SJSA1 (cell line): ENCODE measurements at regions not wholly inside any gene's neighbourhood (a gene's known extent, or its start where the extent isn't known, plus 50 kb on each side); places are given as distances from the start of the nearest gene placed in this dataset.
"Not testable (repeated sequence)": the region's sequence is repeated elsewhere in the genome, so short reads cannot be mapped to it uniquely, and the experiment has no call there.

ENCODE experiments used
- DNase-seq, 2 experiments: peaks; one replicate each; pipeline ENCODE4 v3.0.0-alpha.2; 2015 to 2020; ENCODE audit warnings: low spot score in 2 of 2, low read depth in 1 of 2
- H3K27ac ChIP-seq: fragments of 250-450 bp; sonication (Bioruptor Pico); 2 replicates; pipeline ENCODE4 v1.5.1; 2020; ENCODE audit warnings: mild to moderate bottlenecking, moderate library complexity
- H3K27me3 ChIP-seq: fragments of 250-450 bp; sonication (Bioruptor Pico); replicated peaks from 2 replicates; pipeline ENCODE4 v1.5.1; 2020; ENCODE audit warnings: mild to moderate bottlenecking, moderate library complexity
- H3K36me3 ChIP-seq: fragments of 250-450 bp; sonication (Bioruptor Pico); 2 replicates; pipeline ENCODE4 v1.5.1; 2020; ENCODE audit warnings: mild to moderate bottlenecking
- H3K4me1 ChIP-seq: fragments of 250-450 bp; sonication (Bioruptor Pico); replicated peaks from 2 replicates; pipeline ENCODE4 v1.6.1; 2021; ENCODE audit warnings: mild to moderate bottlenecking
- H3K4me3 ChIP-seq: fragments of 250-450 bp; sonication (Bioruptor Pico); 2 replicates; pipeline ENCODE4 v1.5.1; 2020; ENCODE audit warnings: mild to moderate bottlenecking
- H3K9me3 ChIP-seq: fragments of 250-450 bp; sonication (Bioruptor Pico); replicated peaks from 2 replicates; pipeline ENCODE4 v1.5.1; 2020; ENCODE audit warnings: mild to moderate bottlenecking

GRCh38 chr5:1642621-1643061 lies 118.9 kb upstream of the LPCAT1 start:
- H3K4me1 ChIP-seq = peaks cover 4% of the 10 kb centered on the region; the same call in 1 of the 2 replicates
- no peaks in the 10 kb centered on the region for H3K36me3 ChIP-seq
- H3K27me3 ChIP-seq = peaks cover 52% of the 10 kb centered on the region
- H3K9me3 ChIP-seq = peaks cover 6% of the 10 kb centered on the region; the same call in 1 of the 2 replicates
- no peak overlapping the region for H3K27ac ChIP-seq
- DNase-seq = no peak
- no peak overlapping the region for H3K4me3 ChIP-seq

GRCh38 chr5:1642221-1642620 lies 118.5 kb upstream of the LPCAT1 start:
- Histone ChIP-seq H3K27me3 (peaks cover 54% of the 10 kb centered on the region), H3K9me3 (peaks cover 6% of the 10 kb centered on the region; the same call in 1 of the 2 replicates), H3K36me3 (no peaks in the 10 kb centered on the region), H3K4me3 (no peak overlapping the region), H3K4me1 (peaks cover 4% of the 10 kb centered on the region; the same call in 1 of the 2 replicates), H3K27ac (no peak overlapping the region)
- DNase-seq = no peak

- Histone ChIP-seq H3K36me3 (no peaks in the 10 kb centered on the region), H3K4me3 (no peak overlapping the region), H3K9me3 (peaks cover 6% of the 10 kb centered on the region; the same call in 1 of the 2 replicates), H3K27me3 (peaks cover 54% of the 10 kb centered on the region), H3K27ac (no peak overlapping the region), H3K4me1 (peaks cover 4% of the 10 kb centered on the region; the same call in 1 of the 2 replicates)
- peak; percentile 57 to 81 for DNase-seq
Measured at GRCh38 chr5:1641560-1642166, 117.9 kb upstream of the LPCAT1 start.

- no peak overlapping the region for H3K27ac ChIP-seq
- H3K4me1 ChIP-seq = peaks cover 7% of the 10 kb centered on the region
- no peak for DNase-seq
- peaks cover 54% of the 10 kb centered on the region for H3K27me3 ChIP-seq
- H3K36me3 ChIP-seq = no peaks in the 10 kb centered on the region
- H3K9me3 ChIP-seq = peaks cover 6% of the 10 kb centered on the region; the same call in 1 of the 2 replicates
- no peak overlapping the region for H3K4me3 ChIP-seq
Measured at GRCh38 chr5:1641041-1641440, 117.3 kb upstream of the LPCAT1 start.

- H3K27ac ChIP-seq = no peak overlapping the region
- no peaks in the 10 kb centered on the region for H3K36me3 ChIP-seq
- peaks cover 11% of the 10 kb centered on the region for H3K4me1 ChIP-seq
- H3K27me3 ChIP-seq = peaks cover 52% of the 10 kb centered on the region
- no peak overlapping the region for H3K4me3 ChIP-seq
- peak in 1 of 2 experiments; percentile 38 for DNase-seq
- H3K9me3 ChIP-seq = peaks cover 5% of the 10 kb centered on the region; the same call in 1 of the 2 replicates
Measured at GRCh38 chr5:1640421-1640881, 116.7 kb upstream of the LPCAT1 start.

- H3K9me3 ChIP-seq = no peaks in the 10 kb centered on the region
- peak in 1 of 2 experiments; percentile 30 for DNase-seq
- no peaks in the 10 kb centered on the region for H3K36me3 ChIP-seq
- peaks cover 46% of the 10 kb centered on the region for H3K27me3 ChIP-seq
- H3K4me3 ChIP-seq = no peak overlapping the region
- H3K4me1 ChIP-seq = peaks cover 14% of the 10 kb centered on the region
- H3K27ac ChIP-seq = no peak overlapping the region
Measured at GRCh38 chr5:1639757-1640156, 116.0 kb upstream of the LPCAT1 start.

GRCh38 chr5:1638658-1639400 lies 115.1 kb upstream of the LPCAT1 start:
- Histone ChIP-seq H3K9me3 (0 out of 2 replicates have a peak, but pooled peaks cover 3% of the 10 kb centered on the region), H3K27me3 (peaks cover 45% of the 10 kb centered on the region)

GRCh38 chr5:1637639-1638481 lies 114.1 kb upstream of the LPCAT1 start:
- Histone ChIP-seq H3K27ac (no peak overlapping the region), H3K4me3 (no peak overlapping the region), H3K9me3 (0 out of 2 replicates have a peak, but pooled peaks cover 4% of the 10 kb centered on the region), H3K4me1 (peaks cover 18% of the 10 kb centered on the region), H3K27me3 (peaks cover 38% of the 10 kb centered on the region), H3K36me3 (no peaks in the 10 kb centered on the region)
- no peak for DNase-seq

More at GRCh38 chr5:1638658-1639400, 115.1 kb upstream of the LPCAT1 start:
- Histone ChIP-seq H3K27ac (no peak overlapping the region), H3K4me3 (no peak overlapping the region), H3K4me1 (peaks cover 17% of the 10 kb centered on the region), H3K36me3 (no peaks in the 10 kb centered on the region)
- peak in 1 of 2 experiments; percentile 38 for DNase-seq

- Histone ChIP-seq H3K4me1 (peaks cover 18% of the 10 kb centered on the region), H3K4me3 (no peak overlapping the region), H3K27me3 (peaks cover 31% of the 10 kb centered on the region), H3K27ac (no peak overlapping the region), H3K36me3 (no peaks in the 10 kb centered on the region), H3K9me3 (0 out of 2 replicates have a peak, but pooled peaks cover 4% of the 10 kb centered on the region)
- DNase-seq = peak in 1 of 2 experiments; percentile 47
Measured at GRCh38 chr5:1636981-1637638, 113.3 kb upstream of the LPCAT1 start.

- peaks cover 35% of the 10 kb centered on the region for H3K27me3 ChIP-seq
- not testable (repeated sequence) for H3K4me3 ChIP-seq, H3K9me3 ChIP-seq, H3K36me3 ChIP-seq, H3K27ac ChIP-seq, DNase-seq
- peaks cover 18% of the 10 kb centered on the region for H3K4me1 ChIP-seq
Measured at GRCh38 chr5:1636208-1636770, 112.5 kb upstream of the LPCAT1 start.

- H3K36me3 ChIP-seq, H3K27ac ChIP-seq, H3K9me3 ChIP-seq, H3K4me3 ChIP-seq: not testable (repeated sequence)
- DNase-seq = peak; percentile 79 to 87
- H3K4me1 ChIP-seq = peaks cover 18% of the 10 kb centered on the region
- peaks cover 38% of the 10 kb centered on the region for H3K27me3 ChIP-seq
Measured at GRCh38 chr5:1635477-1635876, 111.7 kb upstream of the LPCAT1 start.

GRCh38 chr5:1634337-1634661 lies 110.5 kb upstream of the LPCAT1 start:
- Histone ChIP-seq H3K9me3 (0 out of 2 replicates have a peak, but pooled peaks cover 4% of the 10 kb centered on the region), H3K4me1 (peaks cover 18% of the 10 kb centered on the region), H3K36me3 (no peaks in the 10 kb centered on the region), H3K27me3 (peaks cover 31% of the 10 kb centered on the region), H3K27ac (no peak overlapping the region), H3K4me3 (0 out of 2 replicates have a peak overlapping the region, but pooled peaks have one; percentile 9)
- DNase-seq = no peak
